GM12878 (cell line): ENCODE measurements at regions not wholly inside any gene's neighbourhood (a gene's known extent, or its start where the extent isn't known, plus 50 kb on each side); places are given as distances from the start of the nearest gene placed in this dataset.

Experiments used
- ATAC-seq: fragments of 200-7000 bp; cut with Tn5 transposase; 3 replicates; pipeline ENCODE4 v1.9.1; 2020; ENCODE audit warnings: mild to moderate bottlenecking, moderate library complexity
- BruUV-seq: library from RNA; stranded (reverse); fragments of 400-500 nt; replicated peaks from 2 replicates; lab custom pipeline; 2021; lab: Mats Ljungman, UMichigan
- CTCF ChIA-PET: fragments of 300-600 bp; sonication (Branson Sonifier 250); formaldehyde crosslinking; extraction: SDS; loops from one replicate; lab custom pipeline; 2021; ENCODE audit warnings: inconsistent platforms; lab: Yijun Ruan, JAX
- POLR2A ChIA-PET: fragments of 350-600 bp; formaldehyde crosslinking; extraction: SDS; loops from one replicate; lab custom pipeline; 2021; ENCODE audit warnings: inconsistent platforms; lab: Charles Lee
- RAD21 ChIA-PET: fragments of 300-600 bp; sonication (Branson Sonifier 250); formaldehyde crosslinking; loops from one replicate; lab custom pipeline; 2023; ENCODE audit warnings: antibody characterized with exemption; ENCODE audit not compliant: unreplicated experiment; lab: Charles Lee
- SMC1A ChIA-PET: fragments of 300-600 bp; sonication (Branson Sonifier 250); formaldehyde crosslinking; loops from one replicate; lab custom pipeline; 2023; ENCODE audit not compliant: unreplicated experiment, uncharacterized antibody; lab: Charles Lee
- DNase-seq: peaks from one replicate; pipeline ENCODE4 v3.0.0-alpha.2; 2011; ENCODE audit warnings: low read depth, low spot score
- FAIRE-seq: peaks from 3 replicates; lab custom pipeline; 2011; peaks lifted over from hg19 to GRCh38; lab: Jason Lieb, UNC
- H2AFZ ChIP-seq: 2 replicates; pipeline ENCODE4 v1.6.0; 2011; ENCODE audit warnings: low read depth, low read length, control low read depth; ENCODE audit not compliant: control insufficient read depth
- H3K27ac ChIP-seq: 2 replicates; pipeline ENCODE4 v1.5.1; 2011; ENCODE audit warnings: control low read depth; ENCODE audit not compliant: control insufficient read depth, insufficient read depth
- H3K27me3 ChIP-seq, 2 experiments: replicated peaks in 1 of 2; 2 replicates each; pipeline versions ENCODE4 v1.6.0 to v1.6.1; 2011; ENCODE audit warnings: low read length in 1 of 2; ENCODE audit not compliant: control insufficient read depth in 2 of 2, insufficient read depth in 2 of 2
- H3K36me3 ChIP-seq, 2 experiments: 2 replicates each; pipeline ENCODE4 v1.5.1; 2011; ENCODE audit warnings: low read length in 1 of 2; ENCODE audit not compliant: control insufficient read depth in 2 of 2, insufficient read depth in 2 of 2
- H3K4me1 ChIP-seq: 2 replicates; pipeline ENCODE4 v1.6.1; 2011; ENCODE audit warnings: mild to moderate bottlenecking, low read length, moderate library complexity, mixed read lengths; ENCODE audit not compliant: control insufficient read depth, insufficient read depth
- H3K4me2 ChIP-seq: 2 replicates; pipeline ENCODE4 v1.6.0; 2011; ENCODE audit warnings: control low read depth; ENCODE audit not compliant: control insufficient read depth, insufficient read depth
- H3K4me3 ChIP-seq: fragments of 200-600 bp; sonication (generic); 2 replicates; pipeline ENCODE4 v1.5.1; 2016
- H3K79me2 ChIP-seq: 2 replicates; pipeline ENCODE4 v1.6.0; 2011; ENCODE audit warnings: low read length; ENCODE audit not compliant: control insufficient read depth, insufficient read depth
- H3K9ac ChIP-seq: 2 replicates; pipeline ENCODE4 v1.8.0; 2011; ENCODE audit warnings: low read length, control low read depth, mixed read lengths; ENCODE audit not compliant: control insufficient read depth, insufficient read depth
- H3K9me3 ChIP-seq: replicated peaks from 3 replicates; pipeline ENCODE4 v1.5.1; 2011; ENCODE audit warnings: mild to moderate bottlenecking, low read length; ENCODE audit not compliant: control insufficient read depth, insufficient read depth
- H4K20me1 ChIP-seq: 2 replicates; pipeline ENCODE4 v1.6.0; 2011; ENCODE audit not compliant: control insufficient read depth, insufficient read depth
- ASH2L ChIP-seq: fragments of 300-600, 200-600 bp; sonication (generic); IDR thresholded peaks from 2 replicates; pipeline ENCODE4 v1.6.1; 2017; ENCODE audit warnings: low read depth, mild to moderate bottlenecking, borderline replicate concordance
- CBX5 ChIP-seq: sonication (generic); IDR thresholded peaks from 2 replicates; pipeline ENCODE4 v1.6.1; 2016; ENCODE audit warnings: low read depth, moderate library complexity, mild to moderate bottlenecking, inconsistent platforms
- ETV6 ChIP-seq, 2 experiments: fragments of 450-650 bp in 1 of 2; IDR thresholded peaks in 1 of 2; conservative IDR thresholded peaks in 1 of 2; 2 replicates each; pipeline ENCODE4 v1.6.1; 2014; ENCODE audit warnings: antibody characterized with exemption in 1 of 2, borderline replicate concordance in 1 of 2, low read depth in 1 of 2, mild to moderate bottlenecking in 1 of 2, moderate library complexity in 1 of 2
- GABPA ChIP-seq: IDR thresholded peaks from 2 replicates; pipeline ENCODE4 v1.6.1; 2014; ENCODE audit warnings: antibody characterized with exemption, low read depth, mild to moderate bottlenecking, inconsistent platforms
- GATAD2B ChIP-seq: fragments of 450-650 bp; conservative IDR thresholded peaks from 2 replicates; pipeline ENCODE4 v1.6.1; 2017; ENCODE audit warnings: low read depth, mild to moderate bottlenecking, moderate library complexity
- IRF4 ChIP-seq: IDR thresholded peaks from 2 replicates; pipeline ENCODE4 v1.6.1; 2011; ENCODE audit warnings: low read depth, low read length
- NRF1 ChIP-seq: conservative IDR thresholded peaks from 2 replicates; pipeline ENCODE4 v1.6.1; 2011; ENCODE audit warnings: mild to moderate bottlenecking, low read depth, low read length, improper control_type of control experiment
- SUPT20H ChIP-seq: IDR thresholded peaks from 2 replicates; pipeline ENCODE4 v1.6.1; 2011; ENCODE audit warnings: low read depth, mild to moderate bottlenecking, low read length, moderate library complexity, borderline replicate concordance; ENCODE audit not compliant: control insufficient read depth
- TARDBP ChIP-seq: IDR thresholded peaks from 2 replicates; pipeline ENCODE4 v1.6.1; 2016; ENCODE audit warnings: borderline replicate concordance
- TCF3 ChIP-seq: IDR thresholded peaks from 2 replicates; pipeline ENCODE4 v1.6.1; 2012; ENCODE audit warnings: low read depth, mild to moderate bottlenecking, low read length, borderline replicate concordance; ENCODE audit not compliant: insufficient read depth
- ZNF217 ChIP-seq: fragments of 450-650 bp; IDR thresholded peaks from 2 replicates; pipeline ENCODE4 v1.6.1; 2017; ENCODE audit warnings: antibody characterized with exemption, mild to moderate bottlenecking
- WGBS: methylation state at CpG from one replicate; pipeline ENCODE4 v1.1.6; 2016; ENCODE audit warnings: low lambda C conversion rate; ENCODE audit not compliant: insufficient replicate concordance, insufficient coverage; ENCODE audit errors: missing lambda C conversion rate; 5-methylcytosine and 5-hydroxymethylcytosine counted together
- in situ Hi-C: fragments of 300-500 bp; cut with MboI; formaldehyde crosslinking; loops from 9 replicates; pipeline ENCODE4 v1.14.3; 2018; ENCODE audit warnings: mixed read lengths
- intact Hi-C: fragments of 100-400 bp; cut with micrococcal nuclease; formaldehyde crosslinking; loops from one replicate; pipeline ENCODE4 v1.14.2; 2022; ENCODE audit not compliant: unreplicated experiment
- TF ChIP-seq, protein P1 (sequence below): fragments of 450-650 bp; IDR thresholded peaks from 2 replicates; pipeline ENCODE4 v1.6.1; 2014; ENCODE audit warnings: mild to moderate bottlenecking

DNA sequence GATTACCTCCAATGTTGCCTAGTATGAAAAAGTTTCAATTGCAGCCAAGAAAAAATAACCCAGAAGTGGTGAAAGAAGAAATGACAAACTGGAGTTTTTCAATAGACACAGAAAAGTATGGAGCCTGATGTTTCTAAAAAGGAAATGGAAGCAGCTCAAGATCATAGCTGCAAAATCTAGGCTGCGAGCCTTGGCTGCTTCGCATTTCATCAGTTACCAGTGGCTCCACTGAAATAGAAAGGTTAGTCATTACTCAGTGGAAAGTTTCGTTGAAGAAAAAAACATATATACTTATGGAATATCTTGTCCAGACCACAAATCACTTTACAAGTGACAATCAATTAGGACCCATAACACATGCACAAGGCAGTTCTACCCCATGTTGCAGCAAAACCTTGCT, 206.8 kb upstream of the SOX9 start:
- SMC1A ChIA-PET = no interaction called here
- ATAC-seq (no peak), FAIRE-seq (no peak), DNase-seq (no peak)
- no peaks in the 10 kb centered on the region; the same call in 2 of the 3 replicates for H3K9me3 ChIP-seq
- H3K4me2 ChIP-seq = no peak overlapping the region
- no peaks in the 10 kb centered on the region for H4K20me1 ChIP-seq
- whole genome bisulfite sequencing = 63% methylated on average over 3 of the region's 3 CpGs
- no peak overlapping the region for H2AFZ ChIP-seq
- POLR2A ChIA-PET = no interaction called here
- BruUV-seq = no TSS peak
- in situ Hi-C loops = no loop called here
- H3K27me3 ChIP-seq = no peaks in the 10 kb centered on the region; a peak in 1 of 4 replicates
- H3K79me2 ChIP-seq = no peaks in the 10 kb centered on the region
- intact Hi-C loops = no loop called here
- CTCF ChIA-PET = no interaction called here
- no peaks in the 10 kb centered on the region for H3K36me3 ChIP-seq
- no peak for TF ChIP-seq GABPA
- no peak for TF ChIP-seq GATAD2B
- TF ChIP-seq NRF1 = no peak
- no peak for TF ChIP-seq SUPT20H
- no peak for TF ChIP-seq TCF3
- TF ChIP-seq CBX5 = no peak
- TF ChIP-seq, protein P1, sequence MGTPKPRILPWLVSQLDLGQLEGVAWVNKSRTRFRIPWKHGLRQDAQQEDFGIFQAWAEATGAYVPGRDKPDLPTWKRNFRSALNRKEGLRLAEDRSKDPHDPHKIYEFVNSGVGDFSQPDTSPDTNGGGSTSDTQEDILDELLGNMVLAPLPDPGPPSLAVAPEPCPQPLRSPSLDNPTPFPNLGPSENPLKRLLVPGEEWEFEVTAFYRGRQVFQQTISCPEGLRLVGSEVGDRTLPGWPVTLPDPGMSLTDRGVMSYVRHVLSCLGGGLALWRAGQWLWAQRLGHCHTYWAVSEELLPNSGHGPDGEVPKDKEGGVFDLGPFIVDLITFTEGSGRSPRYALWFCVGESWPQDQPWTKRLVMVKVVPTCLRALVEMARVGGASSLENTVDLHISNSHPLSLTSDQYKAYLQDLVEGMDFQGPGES = no peak
- TF ChIP-seq ZNF217 = no peak
- no peak for TF ChIP-seq IRF4
- TF ChIP-seq ETV6 (conservative IDR thresholded peaks at IDR 0.05 in 1 of 2, IDR thresholded peaks at IDR 0.05 in 1 of 2; ENCODE audit: borderline replicate concordance in 1 of 2, low read depth in 1 of 2) = no peak
- no peak for TF ChIP-seq TARDBP
- TF ChIP-seq ASH2L = no peak
- H3K4me3 ChIP-seq = no peak overlapping the region
- RAD21 ChIA-PET = no interaction called here
- H3K9ac ChIP-seq = no peak overlapping the region
- H3K27ac ChIP-seq = no peak overlapping the region
- H3K4me1 ChIP-seq = no peaks in the 10 kb centered on the region
